Heart right ventricle (tissue), 16 donors: ENCODE measurements at regions not wholly inside any gene's neighbourhood (a gene's known extent, or its start where the extent isn't known, plus 50 kb on each side); places are given as distances from the start of the nearest gene placed in this dataset.

Source experiments
- ATAC-seq, 8 donors: fragments of 200-7000 bp; cut with Tn5 transposase; one replicate each; pipeline ENCODE4 v1.9.1; 2020; ENCODE audit warnings: mild to moderate bottlenecking in 8 of 8, moderate library complexity in 8 of 8, moderate number of reproducible peaks in 1 of 8
- DNase-seq, 2 donors: peaks; one replicate each; pipeline ENCODE4 v3.0.0-alpha.2; 2020
- H3K27ac ChIP-seq, 10 donors: fragments of 200-600 bp; sonication (generic) in 2 of 10; one replicate each; pipeline versions ENCODE4 v1.5.0 to v1.8.0; 2020 to 2022; ENCODE audit warnings: mild to moderate bottlenecking in 3 of 10
- H3K27me3 ChIP-seq, 7 donors: fragments of 200-600 bp; one replicate each; pipeline ENCODE4 v1.8.0; 2021 to 2022; ENCODE audit warnings: mild to moderate bottlenecking in 2 of 7
- H3K36me3 ChIP-seq, 9 donors: fragments of 200-600 bp; sonication (generic) in 1 of 9; one replicate each; pipeline versions ENCODE4 v1.5.0 to v1.8.0; 2020 to 2022; ENCODE audit warnings: mild to moderate bottlenecking in 2 of 9
- H3K4me1 ChIP-seq, 9 donors: fragments of 200-600 bp; sonication (generic) in 1 of 9; one replicate each; pipeline versions ENCODE4 v1.5.0 to v1.8.0; 2020 to 2022; ENCODE audit warnings: mild to moderate bottlenecking in 4 of 9
- H3K4me3 ChIP-seq, 10 donors: fragments of 200-600 bp; sonication (generic) in 2 of 10; one replicate each; pipeline versions ENCODE4 v1.5.0 to v1.8.0; 2020 to 2022; ENCODE audit warnings: mild to moderate bottlenecking in 7 of 10, moderate library complexity in 2 of 10
- H3K9me3 ChIP-seq, 11 donors: fragments of 200-600 bp in 10 of 11; sonication (generic) in 2 of 11; one replicate each; pipeline versions ENCODE4 v1.5.0 to v1.8.0; 2013 to 2022; ENCODE audit warnings: mild to moderate bottlenecking in 2 of 11, control low read depth in 1 of 11, moderate library complexity in 1 of 11
- WGBS, 2 donors: extraction: QIAGEN DNeasy Blood & Tissue Kit; methylation state at CpG; one replicate each; pipeline ENCODE4 v1.1.7; 2013; ENCODE audit warnings: inconsistent platforms in 1 of 2; 5-methylcytosine and 5-hydroxymethylcytosine counted together
- intact Hi-C, 10 donors: fragments of 100-400 bp; cut with DNase I; formaldehyde crosslinking; loops; one replicate each; pipeline versions ENCODE4 v1.11.1 to v1.14.2; 2022
- TF ChIP-seq, protein P1 (sequence below), 9 donors: fragments of 200-600 bp; sonication (generic) in 2 of 9; IDR thresholded peaks; one replicate each; pipeline versions ENCODE4 v1.5.0 to v1.8.0; 2021 to 2022; ENCODE audit warnings: antibody characterized with exemption in 9 of 9, mild to moderate bottlenecking in 5 of 9, moderate library complexity in 1 of 9
- donor health status: Arrhythmogenic right ventricular cardiomyopathy.
- donor health status: ischemic (EF 13 %, LVEDD 7.1; RV severe dilation, severe dysfunction).
- donor health status: healthy with polysubstance abuse.
- donor health status: DM: no; HTN: yes; CAD: no.
- donor health status: DM: no; HTN: no; CAD: no.
- donor health status: ischemic (EF 25% LVEDD 6.9; RV normal size, moderate dysfunction).
- donor health status: ischemic (EF 25% LVEDD 5.7; RV mildly dilated, moderate dysfunction).
- donor health status: healthy.
- donor health status: DM: yes; HTN: yes; CAD: no.
- donor health status: Ischemic cardiomyopathy.
- donor health status: ischemic (EF 35%, LVEDD 5.7; RV mildly dilated, moderate dysfunction).
- donor health status: nonischemic (EF 11% LVEDD 7.7; RV severe dilation, severe dysfunction).
- donor health status: DM: yes; HTN: yes; CAD: no.
- donor health status: PGD.
- donor health status: ischemic (EF 29% LVEDD 5.4; RV normal size, mild dysfunction).
- donor health status: nonischemic (EF 23%, LVEDD 6.1; RV moderate dilation, normal function).

DNA sequence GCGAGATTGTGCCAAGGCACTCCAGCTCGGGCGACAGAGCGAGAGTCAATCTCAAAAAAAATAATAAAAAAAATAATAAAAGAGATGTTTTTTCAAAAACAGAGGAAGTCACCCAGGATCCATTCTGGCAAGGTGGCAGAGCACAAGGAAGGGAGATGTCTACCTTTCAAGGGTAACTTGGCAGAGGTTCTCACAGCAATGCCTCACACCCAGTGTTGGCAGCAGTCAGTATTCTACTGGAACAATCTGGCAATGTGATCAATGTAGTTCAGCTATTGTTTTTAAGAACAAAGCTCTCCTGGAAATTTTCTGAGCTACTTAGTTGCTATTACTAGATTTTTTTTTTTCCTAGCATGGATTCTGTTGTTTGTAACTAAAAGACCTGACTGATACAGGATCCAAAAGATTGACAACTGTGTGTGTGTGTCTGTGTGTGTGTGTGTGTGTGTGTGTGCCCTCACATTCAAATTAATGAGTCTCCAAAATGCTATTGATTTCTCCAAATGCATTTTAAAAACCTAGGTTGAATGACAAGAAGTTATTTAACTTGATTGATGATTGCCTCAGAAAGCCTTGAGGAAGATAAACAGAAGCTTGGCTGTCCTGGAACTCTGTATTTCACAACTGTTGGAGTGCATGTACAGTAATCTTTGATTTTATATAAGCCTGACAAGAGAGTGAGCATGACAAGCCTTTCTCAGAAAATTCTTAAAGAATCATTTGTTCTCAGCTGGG is 114.1 kb upstream of the RREB1 start:
- H3K27me3 ChIP-seq = no peaks in the 10 kb centered on the region
- DNase-seq (no peak), ATAC-seq (peak in 2 of 8 donors; percentile 47 to 49)
- peaks cover 0 to 21% (median 6%) of the 10 kb centered on the region in 9 donors for H3K4me1 ChIP-seq
- no peaks in the 10 kb centered on the region for H3K36me3 ChIP-seq
- TF ChIP-seq, protein P1, sequence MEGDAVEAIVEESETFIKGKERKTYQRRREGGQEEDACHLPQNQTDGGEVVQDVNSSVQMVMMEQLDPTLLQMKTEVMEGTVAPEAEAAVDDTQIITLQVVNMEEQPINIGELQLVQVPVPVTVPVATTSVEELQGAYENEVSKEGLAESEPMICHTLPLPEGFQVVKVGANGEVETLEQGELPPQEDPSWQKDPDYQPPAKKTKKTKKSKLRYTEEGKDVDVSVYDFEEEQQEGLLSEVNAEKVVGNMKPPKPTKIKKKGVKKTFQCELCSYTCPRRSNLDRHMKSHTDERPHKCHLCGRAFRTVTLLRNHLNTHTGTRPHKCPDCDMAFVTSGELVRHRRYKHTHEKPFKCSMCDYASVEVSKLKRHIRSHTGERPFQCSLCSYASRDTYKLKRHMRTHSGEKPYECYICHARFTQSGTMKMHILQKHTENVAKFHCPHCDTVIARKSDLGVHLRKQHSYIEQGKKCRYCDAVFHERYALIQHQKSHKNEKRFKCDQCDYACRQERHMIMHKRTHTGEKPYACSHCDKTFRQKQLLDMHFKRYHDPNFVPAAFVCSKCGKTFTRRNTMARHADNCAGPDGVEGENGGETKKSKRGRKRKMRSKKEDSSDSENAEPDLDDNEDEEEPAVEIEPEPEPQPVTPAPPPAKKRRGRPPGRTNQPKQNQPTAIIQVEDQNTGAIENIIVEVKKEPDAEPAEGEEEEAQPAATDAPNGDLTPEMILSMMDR (IDR thresholded peaks at IDR 0.05) = no peak
- peak overlapping the region in 4 of 10 donors; percentile 14 to 66 (median 38) for H3K27ac ChIP-seq
- intact Hi-C loops = no loop called here
- no peak overlapping the region for H3K4me3 ChIP-seq
- H3K9me3 ChIP-seq = peaks cover 0 to 4% (median 0%) of the 10 kb centered on the region in 11 donors
- 80 to 96% methylated on average over 4 of the region's 4 CpGs for WGBS, 2 donors

- peaks cover 0 to 4% (median 0%) of the 10 kb centered on the region in 11 donors for H3K9me3 ChIP-seq
- ATAC-seq (peak; percentile 91 to 99 (median 96)), DNase-seq (peak; percentile 55 to 66)
- no peaks in the 10 kb centered on the region for H3K36me3 ChIP-seq
- intact Hi-C loops = no loop called here
- peak overlapping the region in 7 of 10 donors; percentile 30 to 70 (median 49) for H3K27ac ChIP-seq
- peaks cover 0 to 21% (median 6%) of the 10 kb centered on the region in 9 donors for H3K4me1 ChIP-seq
- 44 to 60% methylated on average over 8 of the region's 8 CpGs for WGBS, 2 donors
- TF ChIP-seq, protein P1 (IDR thresholded peaks at IDR 0.05) = no peak
- no peak overlapping the region for H3K4me3 ChIP-seq
- H3K27me3 ChIP-seq = no peaks in the 10 kb centered on the region
Measured at GRCh38 chr6:6994796-6995195, 113.0 kb upstream of the RREB1 start.

DNA sequence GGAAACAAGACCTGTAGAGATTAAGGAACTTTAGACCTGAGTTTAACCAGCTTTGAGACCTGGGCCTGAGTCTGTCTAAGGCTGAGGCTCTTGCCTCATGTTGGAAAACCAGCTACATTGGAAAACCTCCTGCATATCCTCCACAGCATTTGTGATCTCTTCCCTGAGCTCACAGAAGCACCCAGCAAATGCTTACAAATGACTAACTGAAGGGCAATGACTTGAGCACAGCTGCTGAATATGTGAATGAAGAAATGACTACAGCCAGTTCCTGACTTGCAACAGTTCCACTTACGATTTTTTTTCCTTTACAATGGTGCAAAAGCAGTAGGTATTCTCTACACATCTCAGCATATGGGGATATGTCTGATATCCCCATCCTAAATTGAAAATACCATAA is 112.4 kb upstream of the RREB1 start:
- H3K27ac ChIP-seq = peak overlapping the region in 6 of 10 donors; percentile 17 to 70 (median 42)
- TF ChIP-seq, protein P1 (IDR thresholded peaks at IDR 0.05) = no peak
- peaks cover 0 to 4% (median 0%) of the 10 kb centered on the region in 11 donors for H3K9me3 ChIP-seq
- ATAC-seq = no peak
- H3K36me3 ChIP-seq = no peaks in the 10 kb centered on the region
- H3K4me1 ChIP-seq = peaks cover 0 to 21% (median 6%) of the 10 kb centered on the region in 9 donors
- H3K27me3 ChIP-seq = no peaks in the 10 kb centered on the region
- DNase-seq = no peak
- WGBS, 2 donors = 85 to 92% methylated on average over 1 of the region's 1 CpG
- intact Hi-C loops = no loop called here
- H3K4me3 ChIP-seq = no peak overlapping the region

- Histone ChIP-seq H3K36me3 (no peaks in the 10 kb centered on the region), H3K4me1 (peaks cover 0 to 21% (median 6%) of the 10 kb centered on the region in 9 donors), H3K4me3 (no peak overlapping the region), H3K9me3 (peaks cover 0 to 4% (median 0%) of the 10 kb centered on the region in 11 donors), H3K27ac (no peak overlapping the region), H3K27me3 (no peaks in the 10 kb centered on the region)
- intact Hi-C loops = no loop called here
- ATAC-seq (no peak), DNase-seq (no peak)
- 87 to 91% methylated on average over 2 of the region's 2 CpGs for WGBS, 2 donors
- TF ChIP-seq, protein P1 (IDR thresholded peaks at IDR 0.05) = no peak
Measured at GRCh38 chr6:6996124-6996523, 111.6 kb upstream of the RREB1 start.
